ENCODE measurements at regions not wholly inside any gene's neighbourhood (a gene's known extent, or its start where the extent isn't known, plus 50 kb on each side); places are given as distances from the start of the nearest gene placed in this dataset.

DNA sequence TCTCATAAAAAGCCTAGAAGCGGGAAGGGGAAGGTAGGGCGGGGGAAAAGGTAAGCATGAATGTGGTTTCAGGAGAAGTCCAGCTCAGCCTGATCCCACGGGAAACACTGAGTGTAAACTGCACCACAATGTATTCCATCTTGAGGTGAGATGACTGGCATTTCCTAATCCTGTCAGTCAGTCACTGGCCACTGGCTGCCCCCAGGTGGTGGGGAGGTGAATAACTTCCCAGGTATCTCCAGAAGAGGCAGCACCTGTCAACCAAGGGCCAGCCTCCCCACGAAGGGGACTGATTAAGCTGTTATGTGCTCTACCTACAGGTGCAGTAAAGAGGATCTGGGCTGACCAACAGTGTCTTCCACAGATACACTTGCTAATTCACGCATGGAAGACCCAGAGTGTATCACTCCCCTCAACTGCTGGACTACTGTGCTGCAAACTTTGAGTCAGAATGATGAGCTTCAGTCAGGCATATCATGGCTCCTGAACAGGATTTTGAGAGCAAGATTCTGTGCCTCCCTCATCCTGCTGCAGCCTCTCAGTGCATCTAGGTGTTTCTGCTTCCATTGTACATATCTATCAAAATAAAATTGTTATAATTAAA, 108.5 kb upstream of the CCL2 start:
- ATAC-seq (peak; percentile 66), DNase-seq (peak; percentile 45 to 57)
- H3K9me3 Mint-ChIP-seq = no peaks in the 10 kb centered on the region
- H3K27me3 Mint-ChIP-seq = peaks cover 22% of the 10 kb centered on the region
- no peaks in the 10 kb centered on the region for H3K4me1 Mint-ChIP-seq
- no peak overlapping the region for H3K4me3 Mint-ChIP-seq
- peak overlapping the region in 1 of 2 donors; percentile 79 for H3K27ac Mint-ChIP-seq

GRCh38 chr17:34151102-34151501, 104.0 kb upstream of the CCL2 start:
- ATAC-seq (no peak), DNase-seq (no peak)
- Mint-ChIP-seq H3K27ac (no peak overlapping the region), H3K4me3 (no peak overlapping the region), H3K27me3 (peaks cover 56% of the 10 kb centered on the region), H3K4me1 (peaks cover 12% of the 10 kb centered on the region), H3K9me3 (no peaks in the 10 kb centered on the region)

GRCh38 chr17:34153991-34154390, 101.1 kb upstream of the CCL2 start:
- H3K4me1 Mint-ChIP-seq = peaks cover 20% of the 10 kb centered on the region
- no peak overlapping the region for H3K4me3 Mint-ChIP-seq
- DNase-seq (no peak), ATAC-seq (no peak)
- peaks cover 75% of the 10 kb centered on the region for H3K27me3 Mint-ChIP-seq
- H3K9me3 Mint-ChIP-seq = no peaks in the 10 kb centered on the region
- no peak overlapping the region for H3K27ac Mint-ChIP-seq

GRCh38 chr17:34154961-34155730, 99.9 kb upstream of the CCL2 start:
- H3K9me3 Mint-ChIP-seq = no peaks in the 10 kb centered on the region
- ATAC-seq (peak; percentile 67), DNase-seq (peak in 1 of 2 donors; percentile 12)
- H3K4me3 Mint-ChIP-seq = peak overlapping the region in 1 of 2 donors; percentile 17
- H3K27ac Mint-ChIP-seq = peak overlapping the region in 1 of 2 donors; percentile 54
- peaks cover 72% of the 10 kb centered on the region for H3K27me3 Mint-ChIP-seq
- peaks cover 20% of the 10 kb centered on the region for H3K4me1 Mint-ChIP-seq

GRCh38 chr17:34155947-34156346, 99.1 kb upstream of the CCL2 start:
- no peaks in the 10 kb centered on the region for H3K9me3 Mint-ChIP-seq
- peak overlapping the region in 1 of 2 donors; percentile 17 for H3K4me3 Mint-ChIP-seq
- H3K27ac Mint-ChIP-seq = peak overlapping the region in 1 of 2 donors; percentile 54
- peaks cover 20% of the 10 kb centered on the region for H3K4me1 Mint-ChIP-seq
- DNase-seq (no peak), ATAC-seq (no peak)
- peaks cover 73% of the 10 kb centered on the region for H3K27me3 Mint-ChIP-seq

GRCh38 chr17:34156401-34156740, 98.7 kb upstream of the CCL2 start:
- Mint-ChIP-seq H3K9me3 (no peaks in the 10 kb centered on the region), H3K4me1 (peaks cover 20% of the 10 kb centered on the region), H3K27ac (no peak overlapping the region), H3K27me3 (peaks cover 77% of the 10 kb centered on the region), H3K4me3 (no peak overlapping the region)
- DNase-seq = no peak
- ATAC-seq = no peak

GRCh38 chr17:34156741-34157589, 98.1 kb upstream of the CCL2 start:
- peaks cover 20% of the 10 kb centered on the region for H3K4me1 Mint-ChIP-seq
- DNase-seq = no peak
- no peak for ATAC-seq
- H3K27ac Mint-ChIP-seq = no peak overlapping the region
- H3K4me3 Mint-ChIP-seq = no peak overlapping the region
- no peaks in the 10 kb centered on the region for H3K9me3 Mint-ChIP-seq
- peaks cover 83% of the 10 kb centered on the region for H3K27me3 Mint-ChIP-seq

DNA sequence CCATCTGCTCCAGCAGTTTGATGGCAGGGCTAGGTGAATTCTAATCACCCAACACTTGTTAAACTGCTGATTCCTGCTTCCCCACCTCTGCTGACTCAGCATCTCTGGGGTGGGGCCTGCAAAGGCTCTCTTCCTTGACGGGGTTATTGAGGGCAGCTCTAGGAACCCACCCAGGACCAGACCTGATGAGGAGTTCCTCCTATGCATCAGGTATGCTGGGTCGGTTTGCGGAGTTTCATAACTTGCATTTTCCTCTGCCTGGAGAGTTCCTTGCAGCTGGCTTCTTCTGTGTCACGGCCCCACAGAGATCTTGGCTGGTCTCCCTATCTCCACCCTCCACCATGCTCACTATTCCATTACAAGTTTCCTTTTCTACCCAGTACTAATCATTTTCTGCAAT, 93.4 kb upstream of the CCL2 start:
- peaks cover 61% of the 10 kb centered on the region for H3K27me3 Mint-ChIP-seq
- ATAC-seq (no peak), DNase-seq (no peak)
- no peaks in the 10 kb centered on the region for H3K9me3 Mint-ChIP-seq
- H3K27ac Mint-ChIP-seq = no peak overlapping the region
- H3K4me1 Mint-ChIP-seq = peaks cover 4% of the 10 kb centered on the region
- H3K4me3 Mint-ChIP-seq = no peak overlapping the region

DNA sequence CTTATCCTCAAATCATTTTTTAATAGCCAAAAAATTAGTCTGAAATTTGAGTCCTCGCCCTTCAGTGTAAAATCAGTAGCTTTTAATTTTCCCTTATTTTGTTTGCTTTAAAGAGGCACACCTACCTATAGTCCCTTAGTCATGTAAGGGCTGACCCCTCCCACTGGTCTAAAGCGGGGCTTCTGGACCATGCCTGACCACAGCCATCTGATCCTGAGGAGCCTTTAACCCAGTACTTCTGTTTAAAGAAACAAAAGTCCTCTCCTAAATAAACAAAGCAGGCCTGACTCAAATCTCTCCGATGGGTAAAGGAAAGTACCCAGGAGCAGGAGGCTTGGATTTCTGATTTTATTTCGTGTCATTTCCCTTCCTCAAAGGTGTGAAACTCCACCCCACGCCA, 92.0 kb upstream of the CCL2 start:
- peaks cover 47% of the 10 kb centered on the region for H3K27me3 Mint-ChIP-seq
- no peak overlapping the region for H3K4me3 Mint-ChIP-seq
- H3K27ac Mint-ChIP-seq = no peak overlapping the region
- no peaks in the 10 kb centered on the region for H3K4me1 Mint-ChIP-seq
- no peak for DNase-seq
- H3K9me3 Mint-ChIP-seq = no peaks in the 10 kb centered on the region
- ATAC-seq = no peak

GRCh38 chr17:34163646-34164045, 91.4 kb upstream of the CCL2 start:
- Mint-ChIP-seq H3K27ac (no peak overlapping the region), H3K4me1 (no peaks in the 10 kb centered on the region), H3K27me3 (peaks cover 41% of the 10 kb centered on the region), H3K4me3 (no peak overlapping the region), H3K9me3 (no peaks in the 10 kb centered on the region)
- DNase-seq = no peak
- no peak for ATAC-seq

DNA sequence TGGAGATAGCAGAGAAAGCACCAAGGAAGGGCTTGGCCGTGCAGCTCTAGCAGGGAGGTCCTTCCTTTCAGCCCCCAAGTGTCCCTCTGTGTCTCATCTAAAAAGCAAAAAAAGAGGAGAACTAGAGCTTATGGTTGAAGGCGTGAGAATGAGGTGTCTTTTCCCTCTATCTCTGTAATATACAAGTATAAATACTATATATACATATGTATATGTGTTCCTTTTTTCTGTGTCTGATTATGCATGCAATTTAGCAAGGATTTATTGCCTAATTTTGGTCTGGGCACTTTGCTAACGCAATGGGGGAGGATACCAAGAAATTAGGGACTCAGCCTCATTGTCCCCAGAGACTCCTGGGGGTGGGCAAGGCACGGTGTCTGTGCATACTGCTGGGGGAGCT, 90.2 kb upstream of the CCL2 start:
- DNase-seq (no peak), ATAC-seq (no peak)
- H3K27me3 Mint-ChIP-seq = peaks cover 30% of the 10 kb centered on the region
- H3K4me3 Mint-ChIP-seq = no peak overlapping the region
- H3K9me3 Mint-ChIP-seq = no peaks in the 10 kb centered on the region
- H3K27ac Mint-ChIP-seq = no peak overlapping the region
- no peaks in the 10 kb centered on the region for H3K4me1 Mint-ChIP-seq

DNA sequence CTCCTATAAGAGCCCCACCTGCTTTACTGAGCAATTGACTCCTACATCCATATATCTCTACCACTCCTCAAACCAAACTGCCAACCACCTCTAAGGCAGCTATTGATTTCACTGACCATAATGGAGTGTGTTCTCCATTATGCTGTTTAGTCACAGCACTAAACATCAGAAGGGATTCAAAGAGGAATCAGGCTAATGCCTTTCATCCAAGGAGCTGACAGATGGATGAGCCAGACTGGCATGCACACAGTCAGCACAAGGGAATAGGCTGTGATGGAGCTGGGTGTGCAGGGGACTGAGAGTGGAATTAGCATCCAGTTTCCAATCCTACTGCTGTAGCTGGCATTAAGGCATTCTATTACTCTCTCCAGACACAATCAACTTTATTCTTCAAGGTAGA, 88.7 kb upstream of the CCL2 start:
- Mint-ChIP-seq H3K27ac (no peak overlapping the region), H3K27me3 (peaks cover 24% of the 10 kb centered on the region), H3K9me3 (no peaks in the 10 kb centered on the region), H3K4me1 (peaks cover 1% of the 10 kb centered on the region), H3K4me3 (no peak overlapping the region)
- ATAC-seq = no peak
- no peak for DNase-seq

GRCh38 chr17:34167354-34167753, 87.7 kb upstream of the CCL2 start:
- DNase-seq (no peak), ATAC-seq (no peak)
- Mint-ChIP-seq H3K27me3 (peaks cover 14% of the 10 kb centered on the region), H3K9me3 (no peaks in the 10 kb centered on the region), H3K4me3 (no peak overlapping the region), H3K27ac (no peak overlapping the region), H3K4me1 (peaks cover 6% of the 10 kb centered on the region)

- ATAC-seq = no peak
- Mint-ChIP-seq H3K4me3 (no peak overlapping the region), H3K9me3 (no peaks in the 10 kb centered on the region), H3K4me1 (peaks cover 6% of the 10 kb centered on the region), H3K27ac (no peak overlapping the region), H3K27me3 (peaks cover 14% of the 10 kb centered on the region)
- DNase-seq = no peak
Observed at GRCh38 chr17:34168989-34169388, 86.1 kb upstream of the CCL2 start.

- Mint-ChIP-seq H3K27me3 (peaks cover 10% of the 10 kb centered on the region), H3K9me3 (no peaks in the 10 kb centered on the region), H3K27ac (no peak overlapping the region), H3K4me1 (peaks cover 6% of the 10 kb centered on the region), H3K4me3 (no peak overlapping the region)
- DNase-seq = no peak
- no peak for ATAC-seq
Observed at GRCh38 chr17:34169496-34169895, 85.6 kb upstream of the CCL2 start.

DNA sequence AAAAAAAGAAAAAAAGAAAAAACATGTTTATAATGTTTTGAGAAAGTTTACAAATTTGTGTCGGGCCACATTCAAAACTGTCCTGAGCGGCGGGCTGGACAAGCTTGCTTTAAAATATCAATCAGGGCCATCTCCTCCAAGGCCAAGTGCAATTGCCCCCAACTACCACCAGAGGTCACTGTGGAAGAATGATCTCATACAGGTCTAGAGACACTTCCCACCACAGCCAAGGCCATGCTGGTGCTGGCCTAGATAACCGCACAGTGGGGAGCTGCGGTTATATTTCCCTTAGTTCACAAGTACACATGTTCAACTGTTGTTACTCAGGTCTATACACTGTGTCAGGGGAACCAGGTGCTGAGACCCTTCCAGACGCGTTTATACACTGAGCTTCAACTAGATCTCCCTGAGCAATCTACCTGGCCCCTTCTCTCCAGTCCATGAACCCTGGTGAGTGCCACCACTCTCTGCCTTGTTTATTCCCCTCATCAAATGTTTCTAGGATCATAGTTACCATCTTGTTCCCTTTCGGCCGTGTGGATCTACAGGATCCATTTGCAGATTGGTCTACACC, 83.8 kb upstream of the CCL2 start:
- H3K4me3 Mint-ChIP-seq = no peak overlapping the region
- no peaks in the 10 kb centered on the region for H3K9me3 Mint-ChIP-seq
- H3K4me1 Mint-ChIP-seq = peaks cover 6% of the 10 kb centered on the region
- H3K27ac Mint-ChIP-seq = no peak overlapping the region
- ATAC-seq = peak; percentile 86
- DNase-seq = peak; percentile 50 to 62
- peaks cover 7% of the 10 kb centered on the region for H3K27me3 Mint-ChIP-seq
